Forelimb muscle (tissue), 1 donor: ENCODE measurements at regions not wholly inside any gene's neighbourhood (a gene's known extent, or its start where the extent isn't known, plus 50 kb on each side); places are given as distances from the start of the nearest gene placed in this dataset.

Source experiments
- DNase-seq: peaks from one replicate; pipeline ENCODE4 v3.0.0-alpha.2; 2013; ENCODE audit warnings: low read depth

DNA sequence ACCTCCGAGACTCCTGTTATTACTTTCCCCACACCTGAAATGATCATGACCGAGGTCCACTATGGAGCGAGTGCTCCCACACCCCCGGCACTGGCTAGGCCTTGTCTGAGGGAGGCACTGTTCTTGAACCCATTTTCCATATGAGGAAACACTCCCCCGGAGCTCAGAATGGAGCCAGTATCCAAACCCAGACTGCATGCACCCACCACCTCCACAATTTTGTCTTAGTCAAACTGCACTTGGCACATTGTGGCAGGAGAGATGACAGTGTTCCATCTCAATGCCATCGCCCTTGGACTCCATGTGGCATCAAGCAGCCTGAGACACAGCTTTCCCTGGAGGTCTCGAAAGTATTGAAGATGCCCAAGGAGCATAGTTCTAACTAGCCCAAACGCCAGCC is 154.1 kb downstream of the NUP210 start:
- no peak for DNase-seq

DNA sequence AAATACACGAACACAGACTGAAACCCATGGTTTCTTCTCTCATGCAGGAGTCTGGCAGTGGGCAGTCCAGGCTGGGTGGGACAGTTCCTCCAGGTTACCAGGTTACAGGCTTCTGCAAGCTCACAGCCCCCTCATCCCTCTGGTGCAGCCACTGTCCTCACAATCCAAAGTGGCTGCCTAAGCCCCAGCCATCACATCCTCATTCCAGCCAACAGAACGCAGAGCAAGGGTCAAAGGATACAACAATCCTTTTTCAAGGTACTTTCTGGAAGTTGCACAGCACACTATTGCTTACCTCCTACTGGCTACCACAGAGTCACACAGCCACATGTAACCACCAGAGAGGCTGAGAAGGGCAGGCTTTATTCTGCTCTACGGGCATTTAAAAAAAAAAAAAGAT is 154.6 kb downstream of the NUP210 start:
- DNase-seq, result no peak

DNA sequence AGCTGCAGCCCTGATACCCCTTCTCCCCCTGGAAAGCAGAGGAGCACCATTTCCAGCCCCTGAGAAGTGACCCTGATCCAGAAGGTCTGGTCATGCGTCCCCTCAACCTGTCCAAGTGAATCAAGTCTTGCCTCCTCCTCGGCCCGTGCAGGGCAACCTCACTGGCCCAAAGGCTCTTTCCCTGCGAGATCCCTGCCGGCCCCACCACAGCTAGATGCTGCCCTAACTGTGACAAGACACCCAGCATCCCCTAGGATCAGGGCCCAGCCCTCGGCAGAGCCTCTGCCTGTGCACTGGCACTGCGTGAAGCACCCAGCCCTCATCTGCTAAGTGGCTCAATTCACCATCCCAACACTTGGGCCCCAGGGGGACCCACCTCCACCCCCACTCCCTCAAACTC is 155.1 kb downstream of the NUP210 start:
- no peak for DNase-seq

DNA sequence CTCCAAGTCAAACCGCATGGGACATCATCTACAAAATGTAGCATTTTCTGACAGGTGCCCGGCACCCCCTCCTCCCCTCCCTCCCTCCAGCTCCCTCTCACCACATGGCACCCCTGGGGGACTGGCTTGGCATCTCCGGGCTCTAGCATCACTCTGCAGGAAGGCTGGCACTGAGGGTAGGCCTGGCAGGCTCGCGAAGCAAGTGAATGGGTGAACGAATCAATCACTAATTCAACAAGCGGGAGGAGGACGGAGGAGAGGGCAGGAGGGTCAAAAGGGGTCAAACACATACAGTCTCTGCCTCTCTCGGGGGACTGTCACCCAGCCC is 155.7 kb downstream of the NUP210 start:
- no peak for DNase-seq

GRCh38 chr3:13263770-13264467 is 156.2 kb downstream of the NUP210 start:
- DNase-seq, result no peak

- DNase-seq, result no peak
Measured at GRCh38 chr3:13262493-13263211, 157.5 kb downstream of the NUP210 start.

- DNase-seq, result no peak
Measured at GRCh38 chr3:13261892-13262291, 158.2 kb downstream of the NUP210 start.

GRCh38 chr3:13261104-13261830 is 158.9 kb downstream of the NUP210 start:
- no peak for DNase-seq

GRCh38 chr3:13260259-13261103 is 159.6 kb downstream of the NUP210 start:
- no peak for DNase-seq

DNA sequence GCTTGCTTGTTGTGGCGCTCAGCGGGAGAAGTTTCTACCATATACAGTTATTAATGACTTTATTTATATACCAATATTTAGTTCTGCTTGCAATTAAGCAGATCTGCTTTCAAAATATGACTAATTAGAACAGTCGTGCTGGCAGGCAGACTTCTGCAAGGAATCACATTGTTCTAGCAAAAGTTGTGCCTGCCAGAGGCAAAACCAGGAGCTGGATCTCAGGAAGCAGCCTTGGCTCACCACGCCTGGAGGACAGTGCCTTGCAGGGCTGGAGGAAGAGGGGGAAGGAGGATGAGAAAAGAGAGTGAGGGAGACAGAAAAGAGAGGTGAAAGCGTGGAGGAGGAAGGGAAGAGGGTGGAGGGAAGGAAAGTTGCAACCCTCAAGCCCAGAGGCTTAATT is 160.3 kb downstream of the NUP210 start:
- no peak for DNase-seq

DNA sequence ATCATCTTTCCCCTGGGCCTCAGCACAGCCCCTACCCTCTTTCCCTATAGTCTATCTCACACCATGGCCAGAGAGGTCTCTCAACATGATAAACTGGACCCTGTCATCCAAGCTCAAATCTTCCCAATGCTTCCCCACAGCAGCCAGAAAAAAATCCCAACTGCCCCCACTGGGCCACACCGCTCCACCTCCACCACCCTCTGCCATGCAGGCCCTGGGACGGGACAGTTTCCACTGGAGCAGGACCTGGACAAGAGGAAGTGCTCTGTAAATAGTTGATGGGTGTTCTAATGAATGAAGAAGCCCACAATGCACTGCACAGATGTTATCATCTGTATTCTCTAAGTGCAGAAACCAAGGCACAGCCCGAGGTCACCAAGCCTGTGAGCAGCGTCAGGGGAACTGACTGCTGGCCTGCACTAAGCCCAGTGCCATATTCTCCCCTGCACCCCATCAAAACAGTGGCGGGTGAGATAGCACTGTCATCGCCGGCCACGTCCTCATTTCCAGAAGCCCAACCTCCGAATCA is 161.1 kb downstream of the NUP210 start:
- DNase-seq, result no peak

DNA sequence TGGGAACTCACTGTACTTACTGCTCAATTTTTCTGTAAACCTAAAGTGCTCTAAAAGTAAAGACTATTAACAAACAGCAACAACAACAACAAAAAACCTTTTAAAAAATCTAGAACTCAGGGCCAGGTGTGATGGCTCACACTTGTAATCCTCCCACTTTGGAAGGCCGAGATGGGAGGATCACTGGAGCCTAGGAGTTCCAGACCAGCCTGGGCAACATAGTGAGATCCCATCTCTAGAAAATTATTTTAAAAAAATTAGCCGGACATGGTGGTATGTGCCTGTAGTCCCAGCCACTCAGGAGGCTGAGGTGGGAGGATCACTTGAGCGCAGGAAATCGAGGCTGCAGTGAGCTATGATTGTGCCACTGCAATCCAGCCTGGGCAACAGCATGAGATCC is 161.8 kb downstream of the NUP210 start:
- no peak for DNase-seq

GRCh38 chr3:13257666-13258065 is 162.5 kb downstream of the NUP210 start:
- no peak for DNase-seq

GRCh38 chr3:13256845-13257244 is 163.3 kb downstream of the NUP210 start:
- no peak for DNase-seq

DNA sequence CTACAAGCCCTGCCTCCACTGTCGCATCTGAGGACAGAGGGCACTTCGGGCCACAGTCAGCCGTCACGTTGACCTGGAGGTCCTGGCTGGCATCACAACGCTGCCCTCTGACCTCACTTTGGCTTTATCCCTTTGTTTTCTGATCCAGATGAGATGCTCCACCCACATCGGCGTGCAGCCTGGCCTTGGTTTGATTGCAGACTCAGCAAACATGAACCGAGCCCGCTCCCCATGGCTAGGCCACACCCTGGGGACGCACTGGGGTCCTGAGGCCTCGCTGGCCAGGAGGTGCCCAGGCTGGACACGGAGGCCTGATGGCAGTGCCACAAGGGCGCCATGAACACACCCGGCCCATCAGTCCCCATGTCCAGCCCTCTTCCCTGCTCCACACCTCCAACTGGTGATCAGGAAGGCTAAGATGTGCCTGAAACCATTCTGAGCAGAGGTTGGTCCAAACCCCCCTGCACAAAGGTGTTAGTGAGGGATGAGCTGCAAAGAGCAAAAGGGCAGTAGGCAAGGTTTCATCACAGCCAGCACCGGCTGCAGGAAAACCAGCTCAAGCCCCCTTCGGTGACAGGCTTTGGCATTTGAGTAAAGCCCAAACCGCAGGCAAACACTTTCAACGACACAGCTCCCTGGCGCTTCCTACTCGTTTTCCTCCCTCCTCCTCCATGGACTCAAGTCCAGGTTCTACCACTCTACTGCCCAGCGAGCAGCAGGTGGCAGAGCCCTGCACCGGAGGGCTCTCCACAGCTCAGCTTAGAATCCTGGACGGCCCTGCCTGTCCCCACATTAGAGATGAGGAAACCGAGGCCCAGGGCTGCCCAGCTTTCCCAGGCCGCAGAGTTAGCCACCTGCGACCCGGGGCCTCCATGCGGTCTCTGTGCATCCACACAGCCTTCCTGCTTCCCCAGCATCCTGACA is 165.8 kb downstream of the NUP210 start:
- no peak for DNase-seq

GRCh38 chr3:13253208-13253937 is 166.7 kb downstream of the NUP210 start:
- no peak for DNase-seq

DNA sequence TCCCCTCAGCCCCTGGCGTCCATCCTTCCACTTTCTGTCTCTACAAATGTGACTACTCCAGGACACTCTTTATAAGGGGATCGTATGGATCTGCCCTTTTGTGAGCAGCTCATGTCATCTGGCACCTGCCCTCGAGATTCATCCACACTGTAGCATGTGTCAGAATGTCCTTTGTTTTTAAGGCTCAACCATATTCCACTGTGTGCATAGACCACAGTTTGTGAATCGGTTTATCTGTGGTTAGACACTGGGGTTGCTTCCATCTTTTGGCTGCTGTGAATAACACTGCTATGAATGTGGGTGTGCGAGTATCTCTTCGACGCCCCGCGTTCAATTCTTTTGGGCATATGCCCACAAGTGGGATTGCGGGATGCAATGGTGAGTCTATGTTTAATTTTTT is 167.9 kb downstream of the NUP210 start:
- no peak for DNase-seq

DNA sequence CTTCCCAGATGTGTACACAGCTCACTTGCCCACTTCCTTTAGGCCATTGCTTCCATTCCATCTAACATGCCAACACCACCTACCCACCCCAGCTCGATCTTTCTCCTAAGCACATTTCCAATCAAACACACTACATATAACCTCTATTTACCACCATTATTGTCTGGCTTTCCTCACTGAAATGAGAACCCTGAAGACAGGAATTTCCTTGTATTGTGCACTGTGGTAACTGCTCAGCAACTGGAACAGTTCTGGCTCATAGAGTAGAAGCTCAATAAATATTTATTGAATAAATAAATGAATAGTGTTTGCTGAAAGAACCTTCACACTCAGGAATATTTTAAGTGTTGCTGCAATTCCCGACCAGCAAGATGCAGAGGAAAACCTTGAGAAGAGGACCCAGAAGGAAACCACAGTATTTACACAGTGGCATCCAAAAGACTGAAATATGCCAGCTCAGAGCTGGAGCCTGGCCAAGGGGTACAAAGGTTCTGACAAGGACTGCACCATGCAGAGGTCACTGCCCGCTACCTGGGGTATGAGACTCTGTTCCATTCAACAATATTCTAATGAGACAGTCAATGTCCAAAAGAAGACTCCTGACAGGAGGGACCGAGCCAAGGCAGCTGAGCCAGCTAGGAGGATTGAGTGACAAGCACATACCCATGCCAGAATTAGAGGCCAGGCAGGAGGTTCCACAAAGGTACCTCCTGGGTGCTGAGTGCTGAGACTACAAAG is 168.8 kb downstream of the NUP210 start:
- DNase-seq, result no peak

DNA sequence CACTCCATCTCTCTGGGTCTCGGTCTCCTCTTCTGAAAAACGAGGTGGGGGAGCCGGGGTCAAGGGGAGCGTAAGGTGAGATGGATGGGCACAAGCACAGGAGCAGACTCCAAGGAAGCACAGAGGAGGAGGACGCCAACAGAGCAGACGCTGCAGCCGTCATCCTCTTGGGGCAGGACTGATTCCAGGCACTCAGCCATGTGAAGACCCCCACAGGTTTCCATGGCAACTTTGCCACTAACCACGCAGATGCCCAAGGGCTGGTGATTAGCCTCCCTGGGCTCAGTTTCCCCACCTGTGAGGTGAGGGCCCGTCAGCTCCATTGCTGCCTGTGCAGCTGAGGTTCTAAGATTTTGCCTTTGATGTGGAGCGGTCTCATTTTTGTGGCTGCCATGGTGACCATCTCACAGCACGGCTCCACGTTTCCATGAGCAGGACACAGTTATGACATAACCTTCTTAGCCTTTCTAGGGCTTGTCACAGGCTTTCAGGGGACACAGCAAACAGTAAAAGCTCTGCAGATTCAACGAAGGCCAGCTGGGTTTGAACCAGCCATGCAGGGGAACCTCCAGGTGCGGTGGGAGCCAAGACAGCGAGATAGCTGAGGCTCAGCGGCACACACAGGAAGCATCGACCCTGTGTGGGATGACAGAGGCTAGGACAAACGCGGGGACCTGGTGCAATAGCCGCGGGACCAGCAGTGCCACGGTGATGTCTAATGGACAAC is 170.3 kb downstream of the NUP210 start:
- DNase-seq, result no peak
